ENCODE measurements at regions not wholly inside any gene's neighbourhood (a gene's known extent, or its start where the extent isn't known, plus 50 kb on each side); places are given as distances from the start of the nearest gene placed in this dataset.

DNA sequence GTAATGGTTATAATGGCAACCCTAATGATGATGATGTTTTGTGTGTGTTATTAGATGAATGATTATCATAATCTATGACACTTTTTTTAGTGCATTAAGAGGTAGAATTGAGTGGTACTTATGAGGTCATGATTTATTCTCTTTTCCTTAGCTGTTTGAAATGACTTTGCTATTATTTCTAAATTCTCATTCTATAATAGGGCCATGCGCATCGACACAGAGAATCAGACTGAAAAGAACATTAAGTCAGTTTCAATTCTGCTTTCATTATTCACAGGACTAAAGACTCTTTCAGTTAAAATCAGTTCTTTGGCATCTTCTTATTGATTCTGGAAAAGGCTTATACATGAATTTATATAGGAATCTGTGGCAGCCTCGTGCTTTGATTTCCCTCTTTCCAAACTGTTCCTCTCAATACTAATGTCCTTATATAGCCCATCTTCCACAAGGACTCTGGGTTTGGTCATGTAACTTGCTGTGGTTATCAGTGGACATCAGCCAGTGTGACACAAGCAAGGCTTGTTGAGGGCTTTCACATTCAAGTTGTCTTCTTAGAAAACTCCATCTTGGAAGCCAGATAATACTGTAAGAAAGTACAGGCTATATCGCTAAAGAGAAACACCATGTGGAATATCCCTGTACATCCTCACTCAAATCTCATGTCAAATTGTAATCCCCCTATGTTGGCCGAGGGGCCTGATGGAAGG lies 140.3 kb upstream of the CHD1 start:
- Histone ChIP-seq H3K36me3 (no peaks in the 10 kb centered on the region), H3K4me3 (no peak overlapping the region), H3K9me3 (no peaks in the 10 kb centered on the region), H3K27me3 (no peaks in the 10 kb centered on the region), H3K4me1 (no peaks in the 10 kb centered on the region), H3K27ac (no peak overlapping the region)
- TF ChIP-seq CTCF (IDR thresholded peaks at IDR 0.05): no peak
- no peak for DNase-seq (ENCODE audit: low spot score)

- DNase-seq (ENCODE audit: low spot score): no peak
- Histone ChIP-seq H3K27ac (no peak overlapping the region), H3K4me1 (no peaks in the 10 kb centered on the region), H3K27me3 (no peaks in the 10 kb centered on the region), H3K4me3 (no peak overlapping the region), H3K36me3 (no peaks in the 10 kb centered on the region), H3K9me3 (no peaks in the 10 kb centered on the region)
- TF ChIP-seq CTCF (IDR thresholded peaks at IDR 0.05): no peak
Observed at GRCh38 chr5:99063737-99064136, 134.9 kb upstream of the CHD1 start.

DNA sequence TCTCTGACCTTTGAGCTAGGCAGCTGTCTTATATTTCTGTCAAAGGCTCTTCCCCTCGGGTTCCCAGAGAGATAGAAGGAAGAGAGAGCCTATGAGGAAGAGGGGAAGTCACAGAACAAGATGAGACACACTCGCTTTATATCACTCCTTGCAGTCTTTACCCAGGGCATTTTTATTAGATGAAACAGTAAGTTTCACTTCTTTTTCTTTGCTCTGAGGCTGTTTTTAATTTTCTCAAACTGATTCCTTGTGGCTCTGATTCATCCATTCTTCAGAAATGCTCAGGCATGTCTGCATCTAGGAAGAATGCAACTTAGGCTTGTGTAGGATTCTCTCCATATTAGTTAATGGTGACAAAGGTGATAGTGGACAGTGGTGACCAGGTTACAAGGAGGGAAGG lies 132.9 kb upstream of the CHD1 start:
- no peak for TF ChIP-seq CTCF (IDR thresholded peaks at IDR 0.05)
- H3K27me3 ChIP-seq: no peaks in the 10 kb centered on the region
- no peak overlapping the region for H3K27ac ChIP-seq
- no peak overlapping the region for H3K4me3 ChIP-seq
- DNase-seq (ENCODE audit: low spot score): no peak
- H3K4me1 ChIP-seq: no peaks in the 10 kb centered on the region
- no peaks in the 10 kb centered on the region for H3K9me3 ChIP-seq
- H3K36me3 ChIP-seq: no peaks in the 10 kb centered on the region

- no peak overlapping the region for H3K27ac ChIP-seq
- no peak for DNase-seq (ENCODE audit: low spot score)
- no peaks in the 10 kb centered on the region for H3K27me3 ChIP-seq
- H3K4me3 ChIP-seq: no peak overlapping the region
- no peaks in the 10 kb centered on the region for H3K4me1 ChIP-seq
- no peak for TF ChIP-seq CTCF (IDR thresholded peaks at IDR 0.05)
- no peaks in the 10 kb centered on the region for H3K9me3 ChIP-seq
- no peaks in the 10 kb centered on the region for H3K36me3 ChIP-seq
Observed at GRCh38 chr5:99061299-99061698, 132.5 kb upstream of the CHD1 start.

- Histone ChIP-seq H3K9me3 (no peaks in the 10 kb centered on the region), H3K36me3 (no peaks in the 10 kb centered on the region), H3K27me3 (no peaks in the 10 kb centered on the region), H3K27ac (no peak overlapping the region), H3K4me1 (no peaks in the 10 kb centered on the region), H3K4me3 (no peak overlapping the region)
- TF ChIP-seq CTCF (IDR thresholded peaks at IDR 0.05): peak; percentile 84 to 89
- DNase-seq (ENCODE audit: low spot score): peak; percentile 87
Observed at GRCh38 chr5:99060306-99061261, 131.8 kb upstream of the CHD1 start.

Measured in right atrium auricular region (tissue), 2 donors.